HG03460 (cell line): ENCODE measurements at regions not wholly inside any gene's neighbourhood (a gene's known extent, or its start where the extent isn't known, plus 50 kb on each side); places are given as distances from the start of the nearest gene placed in this dataset.

ENCODE experiments used
- ATAC-seq: cut with Tn5 transposase; IDR thresholded peaks from one replicate; pipeline ENCODE4 v1.9.1; 2021; ENCODE audit not compliant: unreplicated experiment

- no peak for ATAC-seq
Observed at GRCh38 chr18:22112215-22112614, 57.2 kb upstream of the GATA6 start.

DNA sequence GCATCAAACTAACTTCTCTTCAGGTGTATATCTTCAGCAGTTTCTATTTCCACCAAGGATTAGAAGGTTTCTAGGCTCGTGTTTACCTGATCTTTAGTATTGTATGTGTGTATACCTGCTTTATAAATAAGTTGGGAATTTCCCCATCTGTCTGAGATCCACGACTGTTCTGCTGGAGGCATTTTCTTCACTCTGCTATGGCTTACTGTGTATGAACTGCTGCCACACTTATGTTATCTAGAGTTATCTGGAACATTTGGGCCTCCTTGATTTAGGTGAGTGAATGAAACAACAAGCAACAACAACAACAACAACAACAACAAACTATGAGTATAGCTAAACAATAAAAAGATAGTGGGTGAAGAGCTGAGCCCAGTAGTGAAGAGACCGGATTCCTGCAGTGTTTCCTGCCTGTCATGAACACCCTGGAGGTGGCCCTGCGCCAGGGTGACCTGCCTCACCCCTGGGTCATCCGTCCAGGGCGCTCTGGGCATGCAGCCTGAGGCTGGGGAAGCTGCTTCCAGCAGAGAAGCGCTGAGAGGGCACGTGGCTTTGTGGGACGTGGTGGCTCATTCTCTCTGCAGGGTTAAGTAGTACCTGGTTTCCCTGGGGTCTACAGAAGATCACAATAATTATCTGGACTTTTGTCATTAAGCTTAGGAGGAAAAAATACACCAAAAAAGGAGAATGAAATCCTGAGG lies 56.1 kb upstream of the GATA6 start:
- ATAC-seq: no peak

DNA sequence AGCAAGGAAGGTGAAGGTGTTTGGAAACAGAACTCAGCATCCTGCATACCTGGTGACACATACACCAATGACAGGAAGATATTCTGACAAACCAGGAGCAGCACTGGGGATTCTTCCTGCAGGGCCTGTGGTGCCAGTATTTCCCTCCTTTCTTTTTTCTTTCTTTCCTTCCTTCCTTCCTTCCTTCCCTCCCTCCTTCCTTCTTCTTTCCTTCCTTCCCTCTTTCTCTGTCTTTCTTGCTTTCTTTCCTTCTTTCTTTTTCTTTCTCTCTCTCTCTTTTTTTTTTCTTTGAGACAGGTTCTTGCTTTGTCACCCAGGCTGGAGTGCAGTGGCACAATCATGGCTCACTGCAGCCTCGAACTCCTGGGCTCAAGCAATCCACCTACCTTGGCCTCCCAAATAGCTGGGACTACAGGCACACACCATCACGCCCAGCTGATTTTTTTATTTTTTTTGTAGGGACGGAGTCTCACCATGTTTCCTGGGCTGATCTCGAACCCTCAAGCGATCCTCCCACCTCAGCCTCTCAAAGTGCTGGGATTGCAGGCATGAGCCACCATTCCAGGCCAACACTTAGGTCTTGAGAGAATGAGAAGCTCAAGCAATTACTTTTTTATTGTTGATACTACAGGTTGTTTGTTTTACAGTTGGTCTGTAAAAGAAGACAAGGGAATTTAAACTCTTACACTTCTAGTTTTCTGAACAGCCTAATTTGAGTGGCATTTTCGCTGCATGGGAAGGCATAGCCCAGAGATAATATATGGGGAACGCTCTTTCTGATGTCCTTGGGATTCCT lies 54.7 kb upstream of the GATA6 start:
- ATAC-seq: no peak

- ATAC-seq: no peak
Observed at GRCh38 chr18:22115573-22115972, 53.8 kb upstream of the GATA6 start.
